ENCODE measurements at regions not wholly inside any gene's neighbourhood (a gene's known extent, or its start where the extent isn't known, plus 50 kb on each side); places are given as distances from the start of the nearest gene placed in this dataset.

DNA sequence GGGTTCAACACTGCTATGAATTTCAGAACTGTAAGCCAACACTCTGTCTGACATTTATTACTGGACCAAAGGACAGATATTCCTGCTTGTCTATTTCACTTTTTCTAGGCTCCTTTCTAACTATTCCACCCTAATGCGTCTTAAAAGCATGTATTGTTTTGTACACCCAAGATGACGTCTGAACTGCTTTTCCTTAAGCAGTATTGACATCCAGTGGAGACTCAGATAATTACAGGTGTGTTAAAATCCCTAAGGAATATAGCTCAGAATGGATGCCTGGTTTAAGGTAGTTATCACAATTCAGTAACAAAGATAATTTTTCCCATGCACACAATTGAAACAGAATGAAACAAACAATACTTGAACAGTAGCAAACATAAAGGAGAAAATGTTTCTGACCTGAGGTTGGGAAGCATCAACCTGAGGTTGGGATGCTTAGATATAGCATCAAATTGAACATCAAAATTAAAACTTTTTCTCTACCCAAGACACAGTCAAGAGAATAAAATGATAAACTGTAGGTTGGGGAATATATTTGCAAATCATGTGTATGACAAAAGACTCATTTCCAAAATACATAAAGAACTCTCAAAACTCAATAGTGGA is 93.7 kb upstream of the PTPRR start:
- peak; percentile 88 for ATAC-seq
- no peak for DNase-seq (ENCODE audit: low spot score)
- intact Hi-C loops (cut with DNase I) = no loop called here

DNA sequence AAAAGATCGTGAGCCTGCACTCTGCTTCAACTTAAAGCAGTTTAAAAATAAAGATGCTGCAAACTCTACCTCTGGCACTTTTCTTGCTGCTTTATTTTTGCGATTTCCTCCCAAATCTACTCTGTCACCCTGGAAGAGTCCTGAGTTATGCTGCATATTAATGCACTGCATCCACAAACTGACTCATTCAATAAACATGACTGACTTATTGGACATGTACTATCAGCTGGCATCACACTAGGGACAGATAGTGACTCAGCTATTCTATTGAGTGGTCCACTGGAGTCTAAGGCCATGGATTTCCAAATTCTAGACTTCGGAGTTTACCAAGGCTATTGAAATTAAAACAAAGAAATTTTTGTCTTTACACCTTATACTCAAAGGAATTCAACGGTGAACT is 90.7 kb upstream of the PTPRR start:
- DNase-seq (ENCODE audit: low spot score) (no peak), ATAC-seq (no peak)
- intact Hi-C loops (cut with DNase I) = no loop called here

DNA sequence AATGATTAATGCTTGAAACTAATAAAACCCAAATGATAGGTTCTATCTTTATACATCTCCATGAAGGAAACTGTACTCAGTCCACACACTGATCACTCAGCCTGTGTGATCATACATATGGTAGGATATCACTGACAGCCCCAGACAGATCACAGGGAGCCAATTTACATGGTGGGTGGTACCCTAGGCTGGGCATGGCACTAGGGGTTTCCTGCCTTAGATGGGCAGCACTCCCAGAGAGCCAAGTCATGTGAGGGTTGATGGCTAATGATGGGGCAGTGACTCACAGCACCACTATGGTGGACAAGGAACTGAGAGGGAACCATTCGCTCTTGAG is 89.6 kb upstream of the PTPRR start:
- no peak for ATAC-seq
- intact Hi-C loops (cut with DNase I) = no loop called here
- DNase-seq (ENCODE audit: low spot score) = no peak

DNA sequence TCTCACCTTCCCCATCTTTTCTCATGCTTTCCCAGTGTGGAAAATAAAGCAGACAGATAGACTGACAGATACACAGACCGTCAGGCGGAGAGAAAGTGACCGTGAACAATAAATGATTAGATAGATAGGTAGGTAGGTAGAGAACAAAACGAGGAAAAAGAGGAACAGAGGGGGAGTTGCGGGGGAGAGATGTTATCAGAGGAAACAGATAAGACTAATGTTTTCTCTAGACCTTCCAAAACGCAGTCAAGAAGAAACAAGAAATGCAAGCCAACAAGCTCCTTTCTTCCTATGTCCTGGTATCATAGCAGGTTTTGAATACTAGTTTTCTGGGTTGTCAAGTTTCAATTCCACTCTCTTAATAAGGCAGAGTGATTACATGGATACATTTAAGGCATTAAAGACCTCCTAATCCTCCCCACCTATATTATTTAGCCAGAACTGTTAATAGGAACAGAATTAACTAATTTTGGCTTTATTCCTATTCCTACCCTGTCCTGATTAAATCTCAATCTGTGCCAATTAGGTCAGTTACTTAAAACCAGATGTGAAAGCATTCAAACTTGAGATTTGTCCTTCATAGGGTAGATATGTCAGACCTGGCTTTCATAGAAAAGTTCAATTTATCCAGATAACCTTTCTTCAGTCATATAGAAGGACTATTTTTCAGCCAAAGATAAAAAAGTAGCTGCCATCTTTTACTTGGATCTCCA is 89.0 kb upstream of the PTPRR start:
- no peak for DNase-seq (ENCODE audit: low spot score)
- intact Hi-C loops (cut with DNase I) = no loop called here
- ATAC-seq = no peak

DNA sequence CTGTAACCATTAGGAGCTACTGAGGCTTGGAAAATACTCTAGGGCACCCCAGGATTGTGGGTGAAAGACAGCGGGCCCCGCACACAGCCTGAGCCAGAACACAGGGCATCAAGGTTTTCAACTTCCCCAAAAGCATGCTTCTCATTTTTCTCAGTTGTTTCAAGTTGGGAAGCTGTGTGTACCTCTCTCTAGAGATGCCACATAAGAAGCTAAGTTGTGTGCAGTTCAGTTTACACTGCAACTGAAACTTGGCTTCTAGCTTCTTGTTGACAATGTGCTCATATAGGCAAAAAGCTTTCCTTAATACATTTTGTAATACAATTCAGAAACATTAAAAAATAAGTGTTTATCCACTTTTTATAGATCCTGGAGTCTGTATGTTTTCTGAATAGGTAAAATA is 88.1 kb upstream of the PTPRR start:
- intact Hi-C loops (cut with DNase I) = no loop called here
- no peak for ATAC-seq
- DNase-seq (ENCODE audit: low spot score) = no peak

DNA sequence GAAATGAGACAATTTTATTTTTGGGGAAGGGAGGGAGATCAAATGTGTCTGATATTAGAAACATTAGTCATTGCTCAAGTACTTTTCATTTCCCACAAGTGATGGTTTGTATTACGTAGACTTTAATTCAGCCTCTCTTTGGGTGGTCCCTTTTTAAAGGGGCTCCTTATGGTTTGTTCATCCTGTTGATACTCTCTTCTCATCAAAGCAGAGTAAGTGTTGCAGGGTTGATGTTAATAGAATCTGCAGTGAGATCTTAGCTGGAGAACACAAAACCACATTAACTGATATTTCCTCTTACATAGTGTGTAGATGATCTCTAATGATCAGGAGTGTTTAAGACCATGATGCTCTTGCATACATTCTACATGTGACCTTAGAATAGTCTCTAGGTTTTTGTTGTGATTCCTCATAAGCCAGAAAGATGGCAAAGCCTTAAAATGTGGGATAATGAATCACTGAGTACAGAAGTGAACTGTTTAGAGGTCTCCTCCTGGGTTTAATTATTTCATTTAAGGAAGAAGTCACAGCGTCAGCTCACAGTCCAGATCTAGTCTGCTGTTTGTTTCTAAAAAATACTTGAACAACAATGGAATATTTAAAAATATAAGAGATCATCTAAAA is 87.4 kb upstream of the PTPRR start:
- ATAC-seq (peak; percentile 58), DNase-seq (ENCODE audit: low spot score) (no peak)
- intact Hi-C loops (cut with DNase I) = no loop called here

DNA sequence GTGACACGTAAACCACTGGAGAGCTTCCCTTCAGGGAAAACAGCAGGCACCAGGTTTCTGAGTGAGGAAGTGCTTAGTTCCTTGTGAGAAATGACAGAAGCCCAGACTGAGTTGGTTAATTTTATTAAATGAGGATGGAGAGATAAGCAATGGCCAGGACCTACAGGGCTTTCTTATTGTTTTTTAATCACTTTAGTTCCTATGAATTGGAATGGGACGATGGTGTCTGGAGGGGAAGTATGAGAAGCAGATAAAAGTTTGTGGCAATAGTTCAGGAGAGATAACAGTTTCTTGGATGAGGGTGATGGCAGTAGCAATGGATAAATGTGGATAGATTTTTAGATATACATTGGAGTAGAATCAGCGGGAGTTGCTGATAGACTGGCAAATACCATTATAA is 86.5 kb upstream of the PTPRR start:
- ATAC-seq (no peak), DNase-seq (ENCODE audit: low spot score) (no peak)
- intact Hi-C loops (cut with DNase I) = no loop called here

DNA sequence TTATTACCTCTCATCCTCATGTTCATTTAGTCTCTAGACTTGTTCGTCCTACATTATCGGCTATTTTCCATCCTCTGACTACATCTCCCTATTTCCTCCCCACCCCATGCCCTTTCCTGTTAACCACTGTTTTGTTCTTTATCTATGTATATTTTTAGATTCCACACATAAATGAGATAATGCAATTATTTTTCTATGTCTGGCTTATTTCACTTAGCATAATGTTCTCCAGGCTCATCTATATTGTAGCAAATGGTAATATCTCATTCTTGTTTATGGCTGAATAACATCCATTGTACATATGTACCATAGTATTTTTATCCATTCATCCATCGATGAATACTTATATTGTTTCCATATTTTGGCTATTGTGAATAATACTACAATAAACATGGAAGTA is 84.6 kb upstream of the PTPRR start:
- DNase-seq (ENCODE audit: low spot score) = no peak
- intact Hi-C loops (cut with DNase I) = no loop called here

DNA sequence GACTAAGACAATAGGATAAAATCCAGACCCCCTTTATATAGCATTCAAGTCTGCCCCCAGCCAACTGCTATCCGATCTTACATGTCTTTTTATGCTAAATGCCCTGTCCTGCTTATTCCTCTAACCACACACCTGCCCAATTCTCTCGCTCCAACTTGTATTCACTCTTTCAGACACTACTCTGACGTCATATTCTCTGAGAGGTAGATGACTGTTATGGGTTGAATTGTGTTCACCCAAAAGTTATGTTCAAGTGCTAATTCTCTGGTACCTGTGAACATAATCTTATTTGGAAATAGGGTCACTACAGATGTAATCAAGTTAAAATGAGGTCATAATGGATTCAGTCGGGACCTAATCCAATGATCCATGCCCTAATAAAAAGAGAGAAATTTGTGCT is 84.0 kb upstream of the PTPRR start:
- no peak for ATAC-seq
- DNase-seq (ENCODE audit: low spot score) = no peak
- intact Hi-C loops (cut with DNase I) = no loop called here

More for the DNA sequence above, 84.6 kb upstream of the PTPRR start:
- no peak for ATAC-seq

DNA sequence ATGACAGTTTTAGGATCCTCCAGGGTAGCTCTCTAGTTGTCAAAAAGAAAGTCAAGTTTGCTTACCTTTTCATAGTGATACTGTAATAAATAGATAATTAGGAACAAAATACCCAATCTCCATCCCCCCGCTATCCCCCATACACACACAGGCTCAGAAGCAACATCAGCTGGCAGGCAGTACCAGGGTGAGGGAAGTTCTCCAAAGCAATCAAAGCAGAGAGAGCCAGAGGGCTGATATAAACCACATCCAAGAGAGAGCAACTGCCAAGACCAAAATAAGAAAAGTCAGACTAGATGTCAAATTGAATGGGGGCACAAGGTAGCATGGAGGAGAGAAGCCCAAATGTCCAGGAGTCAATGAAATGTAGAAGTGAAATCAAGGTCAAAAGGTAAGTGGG is 80.2 kb upstream of the PTPRR start:
- intact Hi-C loops (cut with DNase I) = no loop called here
- ATAC-seq = peak; percentile 55
- no peak for DNase-seq (ENCODE audit: low spot score)

DNA sequence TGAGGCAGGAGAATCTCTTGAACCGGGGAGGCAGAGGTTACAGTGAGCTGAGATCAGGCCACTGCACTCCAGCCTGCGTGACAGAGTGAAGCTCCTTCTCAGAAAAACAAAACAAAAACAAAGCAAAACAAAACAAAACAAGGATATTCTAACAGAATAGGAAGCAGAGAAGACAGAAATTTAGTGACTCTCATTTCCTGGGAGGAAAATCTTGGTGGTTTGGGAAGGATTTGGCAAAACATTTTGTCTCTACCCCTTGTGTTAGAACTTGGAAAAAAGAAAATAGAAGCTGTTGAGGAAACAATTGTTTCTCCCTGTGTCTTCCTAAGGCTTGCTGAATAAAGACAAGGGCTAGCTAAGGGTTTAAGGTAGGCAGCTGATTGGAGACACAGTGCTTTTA is 79.7 kb upstream of the PTPRR start:
- no peak for DNase-seq (ENCODE audit: low spot score)
- ATAC-seq = peak; percentile 59
- intact Hi-C loops (cut with DNase I) = no loop called here

DNA sequence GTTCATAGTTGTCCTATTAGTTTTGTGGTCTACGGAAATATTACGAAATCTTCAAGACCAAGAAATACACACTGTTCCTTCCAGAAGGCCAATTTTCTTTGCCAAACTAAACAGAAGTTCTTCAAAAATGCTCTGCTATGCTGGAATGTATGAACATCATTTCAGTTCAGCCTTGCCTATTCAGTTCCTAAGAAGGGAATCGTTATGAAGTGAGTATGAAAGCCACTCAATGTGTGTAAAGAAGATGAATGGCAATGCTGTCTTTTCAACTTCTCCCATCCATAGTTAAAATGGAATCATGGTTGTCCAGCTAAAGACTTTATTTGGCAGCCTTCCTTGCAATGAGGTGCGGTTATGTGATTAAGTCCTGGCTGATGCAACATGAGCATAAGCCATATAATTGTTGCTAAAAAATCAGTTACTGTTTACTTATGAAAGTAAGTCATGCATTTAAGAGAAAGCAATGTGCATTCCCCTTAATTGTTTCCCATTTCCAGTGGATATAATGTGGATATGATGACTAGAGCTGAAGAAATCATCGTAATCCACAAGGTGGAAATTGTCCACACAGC is 73.8 kb upstream of the PTPRR start:
- peak; percentile 98 for ATAC-seq
- intact Hi-C loops (cut with DNase I) = no loop called here

DNA sequence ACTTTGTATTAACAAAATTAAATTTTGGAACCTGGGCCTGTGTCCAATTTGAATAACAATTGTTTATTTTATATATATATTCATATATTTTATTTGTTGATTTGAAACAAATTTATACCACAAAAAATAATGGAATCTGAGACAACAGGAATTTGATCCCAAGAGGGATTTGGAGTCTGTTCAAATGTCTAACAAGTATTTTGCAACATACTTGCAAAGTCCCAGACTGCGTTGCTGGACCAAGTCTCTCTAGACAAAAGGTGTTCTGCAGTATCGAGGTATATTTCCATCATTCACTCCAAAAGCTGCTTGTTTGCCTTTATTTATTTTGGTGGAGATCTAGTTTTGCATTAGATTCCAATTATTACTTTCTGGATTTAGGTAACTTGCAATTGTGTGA is 68.7 kb upstream of the PTPRR start:
- DNase-seq (ENCODE audit: low spot score) = no peak
- no peak for ATAC-seq
- intact Hi-C loops (cut with DNase I) = no loop called here

More for the DNA sequence above, 73.8 kb upstream of the PTPRR start:
- DNase-seq (ENCODE audit: low spot score) = no peak

DNA sequence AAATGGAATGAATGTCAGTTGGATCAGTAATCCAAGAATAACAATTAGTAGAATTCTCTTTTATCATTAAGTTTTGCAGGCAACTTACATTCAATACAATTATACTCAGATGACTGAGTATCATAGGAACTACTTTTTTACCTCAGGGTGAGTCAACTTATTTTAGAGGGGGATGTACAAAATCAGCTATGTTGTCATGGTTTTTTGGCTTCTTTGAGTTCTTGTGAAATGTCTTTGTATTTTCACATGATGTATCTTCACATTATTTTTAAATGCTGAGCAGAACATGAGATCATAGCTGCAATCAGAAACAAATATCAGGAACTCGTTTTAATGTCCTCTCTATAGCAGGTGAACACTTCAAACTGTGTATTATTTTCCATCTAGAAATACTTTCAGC is 65.3 kb upstream of the PTPRR start:
- intact Hi-C loops (cut with DNase I) = no loop called here
- peak; percentile 66 for ATAC-seq

DNA sequence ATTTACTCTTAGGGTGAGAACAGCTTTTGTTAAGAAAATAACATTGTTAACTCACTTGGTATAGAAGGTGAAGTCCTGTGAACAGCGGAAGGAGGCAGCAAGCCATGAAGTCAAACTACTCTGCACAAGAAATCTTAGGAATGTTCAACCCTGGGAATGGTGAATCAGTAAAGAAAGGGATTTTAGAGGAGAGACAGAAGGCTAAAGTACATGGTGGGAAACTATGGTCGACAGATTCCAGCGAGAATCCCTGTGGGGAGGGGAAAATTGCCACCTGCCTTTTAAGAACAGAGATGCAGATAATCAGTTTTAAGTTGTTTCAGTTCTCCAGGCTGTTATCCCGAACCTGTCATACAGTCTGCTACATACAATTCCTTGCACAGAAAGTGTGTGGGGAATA is 63.2 kb upstream of the PTPRR start:
- ATAC-seq (no peak), DNase-seq (ENCODE audit: low spot score) (no peak)
- intact Hi-C loops (cut with DNase I) = no loop called here

More for the DNA sequence above, 65.3 kb upstream of the PTPRR start:
- DNase-seq (ENCODE audit: low spot score) = no peak

DNA sequence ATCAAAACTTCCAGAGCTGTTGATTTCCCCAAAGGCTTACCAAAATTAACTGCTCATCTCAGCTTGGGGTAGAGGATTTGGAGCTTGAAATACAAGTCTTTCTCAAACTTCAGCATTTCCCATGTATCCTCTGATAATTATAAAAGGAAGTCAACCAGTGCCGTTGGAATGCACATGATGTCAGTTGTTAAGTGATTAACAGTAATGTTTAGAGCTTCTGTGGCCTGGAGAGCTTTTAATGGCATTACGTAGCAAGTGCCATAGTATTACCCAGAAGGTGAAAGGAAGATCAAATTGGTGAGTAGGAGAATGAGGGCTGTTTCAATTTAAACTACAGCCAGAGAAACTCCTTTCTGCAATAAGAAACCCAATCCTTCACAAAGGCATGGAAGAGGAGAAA is 62.5 kb upstream of the PTPRR start:
- DNase-seq (ENCODE audit: low spot score) (no peak), ATAC-seq (no peak)
- intact Hi-C loops (cut with DNase I) = no loop called here

DNA sequence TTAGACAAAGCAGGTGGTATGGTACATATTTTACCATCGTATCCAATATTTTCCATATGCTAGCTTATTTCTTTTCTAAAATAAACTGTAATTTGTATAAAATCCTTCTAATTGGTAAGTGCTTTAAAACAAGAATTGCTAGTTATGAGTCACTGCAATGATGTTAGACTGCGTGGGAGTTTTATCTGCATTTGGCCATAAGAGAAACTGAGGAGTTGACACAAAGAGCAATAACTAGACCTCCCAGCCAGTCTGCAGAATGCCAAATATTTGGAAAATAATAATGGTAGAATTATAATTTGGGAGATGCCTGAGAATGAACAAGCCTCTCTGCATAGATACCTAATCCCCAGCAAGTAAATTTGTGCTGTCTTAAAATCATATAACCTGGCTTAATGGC is 61.7 kb upstream of the PTPRR start:
- ATAC-seq (no peak), DNase-seq (ENCODE audit: low spot score) (no peak)
- intact Hi-C loops (cut with DNase I) = no loop called here

DNA sequence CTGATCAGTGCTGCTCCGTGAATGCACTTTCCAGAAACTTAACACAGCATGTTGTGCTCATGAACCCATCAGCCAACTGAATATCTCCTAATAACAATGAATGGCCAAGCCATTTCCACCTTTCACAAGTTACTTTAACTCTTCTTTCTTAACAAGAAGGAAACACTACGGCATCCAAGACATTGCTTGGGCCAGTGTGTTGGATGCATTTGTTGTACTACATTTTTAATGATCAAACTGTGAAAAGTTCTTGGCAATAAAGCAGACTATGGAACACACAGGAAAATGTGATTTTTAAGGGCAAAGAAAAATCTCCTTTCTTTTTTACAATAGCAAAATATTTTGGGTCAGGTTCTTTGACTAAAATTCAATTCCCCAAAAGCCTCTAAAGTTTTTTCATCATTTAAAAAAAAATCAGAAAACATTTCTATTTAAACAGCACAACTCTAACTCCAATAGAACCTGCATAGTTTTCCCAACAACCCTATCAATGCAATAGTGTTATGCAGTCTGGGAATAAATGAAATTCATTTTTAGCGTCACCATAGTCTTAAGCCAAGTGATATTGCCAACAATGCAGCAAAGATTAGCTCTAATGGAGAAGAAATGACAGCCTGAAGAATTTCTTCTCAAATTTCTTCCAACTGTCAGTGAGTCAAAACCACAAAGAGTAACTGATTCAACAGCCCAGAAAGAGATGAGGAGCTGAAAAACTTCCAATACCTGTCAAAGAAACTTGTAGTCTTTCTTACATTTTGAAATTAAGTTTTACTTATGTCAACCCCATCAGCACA is 50.7 kb upstream of the PTPRR start:
- intact Hi-C loops (cut with DNase I) = no loop called here
- DNase-seq (ENCODE audit: low spot score) = no peak
- peak; percentile 93 for ATAC-seq
